Gastroesophageal sphincter (tissue), 4 donors: ENCODE measurements at regions not wholly inside any gene's neighbourhood (a gene's known extent, or its start where the extent isn't known, plus 50 kb on each side); places are given as distances from the start of the nearest gene placed in this dataset.
"Not testable (repeated sequence)": the region's sequence is repeated elsewhere in the genome, so short reads cannot be mapped to it uniquely, and the experiment has no call there.

Experiments
- ATAC-seq: fragments of 150-250 bp; one replicate; pipeline ENCODE4 v1.9.1; 2016; ENCODE audit warnings: mild to moderate bottlenecking, moderate library complexity
- H3K27ac ChIP-seq, 4 donors: fragments of 200-600 bp; sonication (generic) in 3 of 4; 1 replicate in 3 of 4; 2 replicates in 1 of 4; pipeline ENCODE4 v1.5.1; 2016 to 2019
- H3K27me3 ChIP-seq: fragments of 200-600 bp; sonication (generic); one replicate; pipeline ENCODE4 v1.5.1; 2019
- H3K36me3 ChIP-seq, 2 donors: fragments of 200-600 bp; sonication (generic); one replicate each; pipeline ENCODE4 v1.5.1; 2019; ENCODE audit warnings: control low read depth in 1 of 2
- H3K4me1 ChIP-seq, 3 donors: fragments of 200-600 bp; sonication (generic); 1 replicate in 2 of 3; 2 replicates in 1 of 3; pipeline ENCODE4 v1.5.1; 2016 to 2019; ENCODE audit warnings: control low read depth in 2 of 3
- H3K4me3 ChIP-seq, 2 donors: fragments of 200-600 bp; sonication (generic); one replicate each; pipeline ENCODE4 v1.5.1; 2019; ENCODE audit warnings: mild to moderate bottlenecking in 1 of 2, moderate library complexity in 1 of 2
- H3K9me3 ChIP-seq, 3 donors: fragments of 200-600 bp; sonication (generic); one replicate each; pipeline ENCODE4 v1.5.1; 2017 to 2019; ENCODE audit warnings: control low read depth in 2 of 3
- EP300 ChIP-seq: sonication (generic); formaldehyde crosslinking; IDR thresholded peaks from one replicate; pipeline ENCODE4 v1.6.1; 2017; ENCODE audit warnings: antibody characterized with exemption, mild to moderate bottlenecking
- POLR2A ChIP-seq, 2 donors: fragments of 450-650 bp; IDR thresholded peaks; one replicate each; pipeline ENCODE4 v1.6.1; 2017; ENCODE audit warnings: antibody characterized with exemption in 2 of 2, mild to moderate bottlenecking in 2 of 2, moderate library complexity in 1 of 2
- POLR2AphosphoS5 ChIP-seq: sonication (generic); formaldehyde crosslinking; IDR thresholded peaks from one replicate; pipeline ENCODE4 v1.6.1; 2017; ENCODE audit warnings: antibody characterized with exemption
- WGBS, 2 donors: methylation state at CpG; one replicate each; pipeline ENCODE4 v1.1.5; 2018; ENCODE audit warnings: low coverage in 1 of 2; 5-methylcytosine and 5-hydroxymethylcytosine counted together
- TF ChIP-seq, protein P1 (sequence below), 4 experiments: fragments of 200-600 bp in 2 of 4; fragments of 450-650 bp in 2 of 4; sonication (generic) in 1 of 4; IDR thresholded peaks; one replicate each; pipeline ENCODE4 v1.5.1; 2017 to 2019; ENCODE audit warnings: antibody characterized with exemption in 4 of 4, mild to moderate bottlenecking in 2 of 4, moderate library complexity in 2 of 4

DNA sequence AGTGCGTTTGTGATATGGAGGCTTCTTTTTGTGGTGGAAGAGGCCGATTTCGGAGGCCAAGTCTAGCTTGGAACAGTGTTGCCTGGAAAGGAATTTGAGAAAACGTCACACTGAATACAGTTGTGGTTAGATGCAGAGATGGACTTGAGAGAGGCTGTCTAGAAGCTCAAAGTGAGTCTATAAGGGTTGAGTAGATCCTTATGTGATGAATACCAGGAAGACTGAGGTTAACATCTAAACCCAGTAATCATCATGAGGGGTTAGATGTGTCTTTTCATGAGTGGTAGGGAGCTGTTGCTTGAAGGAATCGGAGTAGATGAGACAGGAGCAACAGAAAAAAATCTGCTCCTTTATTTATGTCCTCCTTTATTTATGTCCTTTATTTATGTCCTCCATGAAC is 114.6 kb upstream of the IVNS1ABP start:
- no peaks in the 10 kb centered on the region for H3K27me3 ChIP-seq
- ATAC-seq = no peak
- no peak overlapping the region for H3K27ac ChIP-seq
- H3K9me3 ChIP-seq = no peaks in the 10 kb centered on the region
- WGBS, 2 donors = 70 to 86% methylated on average over 4 to 5 of the region's 5 CpGs
- no peaks in the 10 kb centered on the region for H3K36me3 ChIP-seq
- no peak overlapping the region for H3K4me3 ChIP-seq
- TF ChIP-seq POLR2AphosphoS5 = no peak
- no peak for TF ChIP-seq POLR2A (IDR thresholded peaks at IDR 0.05)
- H3K4me1 ChIP-seq = no peaks in the 10 kb centered on the region

- not testable (repeated sequence) for H3K9me3 ChIP-seq, ATAC-seq, H3K36me3 ChIP-seq, H3K27ac ChIP-seq, H3K4me1 ChIP-seq, H3K27me3 ChIP-seq, H3K4me3 ChIP-seq
- WGBS, 2 donors = 87% methylated on average over 1 of the region's 1 CpG; no CpG with 5 or more reads in 1 of the 2 donors
Observed at GRCh38 chr1:185429668-185430067, 112.6 kb upstream of the IVNS1ABP start.

DNA sequence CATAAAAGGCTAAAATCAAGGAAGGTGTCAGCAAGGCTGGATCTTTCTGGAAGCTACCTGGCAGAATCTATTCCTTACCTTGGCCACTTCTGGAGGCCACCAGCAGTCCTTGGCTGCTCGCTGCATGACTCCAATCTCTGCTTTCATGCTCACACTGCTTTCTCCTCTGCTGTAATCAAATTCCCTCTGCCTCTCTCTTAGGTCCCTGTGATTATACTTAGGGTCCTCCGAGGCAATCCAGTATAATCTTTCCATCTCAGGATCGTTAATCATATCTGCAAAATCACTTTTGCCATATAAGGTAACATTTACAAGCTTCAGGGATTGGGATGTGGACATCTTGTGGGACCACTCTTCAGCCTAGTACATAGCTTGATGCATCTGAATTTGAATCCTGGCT is 110.7 kb upstream of the IVNS1ABP start:
- no peaks in the 10 kb centered on the region for H3K36me3 ChIP-seq
- H3K9me3 ChIP-seq = no peaks in the 10 kb centered on the region
- H3K4me1 ChIP-seq = no peaks in the 10 kb centered on the region
- no peak for ATAC-seq
- H3K27ac ChIP-seq = peak overlapping the region in 1 of 4 donors; percentile 17
- TF ChIP-seq POLR2AphosphoS5 (no peak), EP300 (no peak)
- no peak overlapping the region for H3K4me3 ChIP-seq
- 56 to 70% methylated on average over 2 to 3 of the region's 3 CpGs for WGBS, 2 donors
- H3K27me3 ChIP-seq = peaks cover 4% of the 10 kb centered on the region

- 33 to 45% methylated on average over 1 to 2 of the region's 2 CpGs for WGBS, 2 donors
- TF ChIP-seq POLR2A (IDR thresholded peaks at IDR 0.05) (no peak), POLR2AphosphoS5 (no peak), EP300 (no peak)
- TF ChIP-seq, protein P1, sequence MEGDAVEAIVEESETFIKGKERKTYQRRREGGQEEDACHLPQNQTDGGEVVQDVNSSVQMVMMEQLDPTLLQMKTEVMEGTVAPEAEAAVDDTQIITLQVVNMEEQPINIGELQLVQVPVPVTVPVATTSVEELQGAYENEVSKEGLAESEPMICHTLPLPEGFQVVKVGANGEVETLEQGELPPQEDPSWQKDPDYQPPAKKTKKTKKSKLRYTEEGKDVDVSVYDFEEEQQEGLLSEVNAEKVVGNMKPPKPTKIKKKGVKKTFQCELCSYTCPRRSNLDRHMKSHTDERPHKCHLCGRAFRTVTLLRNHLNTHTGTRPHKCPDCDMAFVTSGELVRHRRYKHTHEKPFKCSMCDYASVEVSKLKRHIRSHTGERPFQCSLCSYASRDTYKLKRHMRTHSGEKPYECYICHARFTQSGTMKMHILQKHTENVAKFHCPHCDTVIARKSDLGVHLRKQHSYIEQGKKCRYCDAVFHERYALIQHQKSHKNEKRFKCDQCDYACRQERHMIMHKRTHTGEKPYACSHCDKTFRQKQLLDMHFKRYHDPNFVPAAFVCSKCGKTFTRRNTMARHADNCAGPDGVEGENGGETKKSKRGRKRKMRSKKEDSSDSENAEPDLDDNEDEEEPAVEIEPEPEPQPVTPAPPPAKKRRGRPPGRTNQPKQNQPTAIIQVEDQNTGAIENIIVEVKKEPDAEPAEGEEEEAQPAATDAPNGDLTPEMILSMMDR (IDR thresholded peaks at IDR 0.05) = no peak
- peak; percentile 65 for ATAC-seq
- Histone ChIP-seq H3K4me1 (no peaks in the 10 kb centered on the region), H3K27ac (no peak overlapping the region), H3K27me3 (peaks cover 4% of the 10 kb centered on the region), H3K4me3 (no peak overlapping the region), H3K9me3 (no peaks in the 10 kb centered on the region), H3K36me3 (no peaks in the 10 kb centered on the region)
Observed at GRCh38 chr1:185427264-185427663, 110.2 kb upstream of the IVNS1ABP start.

GRCh38 chr1:185426848-185427247 is 109.8 kb upstream of the IVNS1ABP start:
- ATAC-seq = peak; percentile 23
- Histone ChIP-seq H3K27ac (no peak overlapping the region), H3K36me3 (no peaks in the 10 kb centered on the region), H3K4me1 (no peaks in the 10 kb centered on the region), H3K27me3 (peaks cover 4% of the 10 kb centered on the region), H3K9me3 (no peaks in the 10 kb centered on the region), H3K4me3 (no peak overlapping the region)
- TF ChIP-seq POLR2A (IDR thresholded peaks at IDR 0.05) (no peak), POLR2AphosphoS5 (no peak)
- TF ChIP-seq, protein P1 (IDR thresholded peaks at IDR 0.05) = no peak
- WGBS, 2 donors = 39 to 63% methylated on average over 4 to 5 of the region's 5 CpGs

- Histone ChIP-seq H3K27ac (no peak overlapping the region), H3K4me1 (no peaks in the 10 kb centered on the region), H3K27me3 (peaks cover 4% of the 10 kb centered on the region), H3K4me3 (no peak overlapping the region), H3K36me3 (no peaks in the 10 kb centered on the region), H3K9me3 (no peaks in the 10 kb centered on the region)
- 95 to 100% methylated on average over 1 to 3 of the region's 3 CpGs for WGBS, 2 donors
- TF ChIP-seq POLR2A (IDR thresholded peaks at IDR 0.05) (no peak), POLR2AphosphoS5 (no peak), EP300 (no peak)
- TF ChIP-seq, protein P1 (IDR thresholded peaks at IDR 0.05) = no peak
- no peak for ATAC-seq
Observed at GRCh38 chr1:185425163-185425562, 108.1 kb upstream of the IVNS1ABP start.
